DMS53 (cell line): ENCODE measurements at regions not wholly inside any gene's neighbourhood (a gene's known extent, or its start where the extent isn't known, plus 50 kb on each side); places are given as distances from the start of the nearest gene placed in this dataset.

ENCODE experiments used
- DNase-seq: peaks from one replicate; lab custom pipeline; 2025; lab: John Stamatoyannopoulos, UW

GRCh38 chr12:16136219-16136988 is 141.1 kb downstream of the SLC15A5 start:
- DNase-seq, result peak; percentile 62

GRCh38 chr12:16135323-16135722 is 142.2 kb downstream of the SLC15A5 start:
- no peak for DNase-seq

GRCh38 chr12:16130343-16130742 is 147.1 kb downstream of the SLC15A5 start:
- peak; percentile 85 for DNase-seq

- DNase-seq, result no peak
Observed at GRCh38 chr12:16121953-16122352, 155.5 kb downstream of the SLC15A5 start.

GRCh38 chr12:16119618-16120415 is 157.7 kb downstream of the SLC15A5 start:
- peak; percentile 67 for DNase-seq

GRCh38 chr12:16118586-16118985 is 158.9 kb downstream of the SLC15A5 start:
- no peak for DNase-seq

GRCh38 chr12:16112612-16113560 is 164.6 kb downstream of the SLC15A5 start:
- peak; percentile 19 for DNase-seq

- DNase-seq, result no peak
Observed at GRCh38 chr12:16112130-16112529, 165.4 kb downstream of the SLC15A5 start.

- DNase-seq, result no peak
Observed at GRCh38 chr12:16110596-16110995, 166.9 kb downstream of the SLC15A5 start.

- DNase-seq, result no peak
Observed at GRCh38 chr12:16103851-16104250, 173.6 kb downstream of the SLC15A5 start.

GRCh38 chr12:16100206-16100605 is 177.3 kb downstream of the SLC15A5 start:
- DNase-seq, result no peak

- peak; percentile 55 for DNase-seq
Observed at GRCh38 chr12:16096273-16096849, 181.1 kb downstream of the SLC15A5 start.

GRCh38 chr12:16095531-16096110 is 181.9 kb downstream of the SLC15A5 start:
- no peak for DNase-seq

GRCh38 chr12:16094437-16094836 is 183.0 kb downstream of the SLC15A5 start:
- no peak for DNase-seq

- no peak for DNase-seq
Observed at GRCh38 chr12:16093825-16094224, 182.7 kb downstream of the DERA start.

GRCh38 chr12:16090974-16091373 is 179.8 kb downstream of the DERA start:
- no peak for DNase-seq

GRCh38 chr12:16088421-16088820 is 177.3 kb downstream of the DERA start:
- no peak for DNase-seq
